BJ (cell line): ENCODE measurements at regions not wholly inside any gene's neighbourhood (a gene's known extent, or its start where the extent isn't known, plus 50 kb on each side); places are given as distances from the start of the nearest gene placed in this dataset.
"Not testable (repeated sequence)": the region's sequence is repeated elsewhere in the genome, so short reads cannot be mapped to it uniquely, and the experiment has no call there.

Experiments
- CTCF ChIA-PET: fragments of 350-600 bp; formaldehyde crosslinking; extraction: SDS; loops from one replicate; lab custom pipeline; 2021; ENCODE audit warnings: antibody characterized with exemption, inconsistent platforms; lab: Yijun Ruan, JAX
- POLR2A ChIA-PET: fragments of 300-600 bp; sonication (Branson Sonifier 250); formaldehyde crosslinking; extraction: SDS; loops from one replicate; lab custom pipeline; 2021; ENCODE audit warnings: antibody characterized with exemption; lab: Charles Lee
- DNase-seq: peaks from one replicate; pipeline ENCODE4 v3.0.0-alpha.2; 2011; ENCODE audit warnings: low read depth
- H3K27me3 ChIP-seq: 2 replicates; pipeline ENCODE4 v1.6.0; 2011; ENCODE audit warnings: low read length; ENCODE audit not compliant: control insufficient read depth, insufficient read depth
- H3K36me3 ChIP-seq: 2 replicates; pipeline ENCODE4 v1.5.1; 2011; ENCODE audit warnings: low read length; ENCODE audit not compliant: control insufficient read depth, insufficient read depth
- H3K4me3 ChIP-seq: 2 replicates; pipeline ENCODE4 v1.5.1; 2011; ENCODE audit warnings: low read depth, mild to moderate bottlenecking, control low read depth, low read length
- TF ChIP-seq, protein P1 (sequence below): IDR thresholded peaks from 2 replicates; pipeline ENCODE4 v1.5.1; 2011; ENCODE audit warnings: low read depth, mild to moderate bottlenecking, control low read depth, inconsistent platforms, low read length, moderate library complexity; ENCODE audit not compliant: insufficient read depth

DNA sequence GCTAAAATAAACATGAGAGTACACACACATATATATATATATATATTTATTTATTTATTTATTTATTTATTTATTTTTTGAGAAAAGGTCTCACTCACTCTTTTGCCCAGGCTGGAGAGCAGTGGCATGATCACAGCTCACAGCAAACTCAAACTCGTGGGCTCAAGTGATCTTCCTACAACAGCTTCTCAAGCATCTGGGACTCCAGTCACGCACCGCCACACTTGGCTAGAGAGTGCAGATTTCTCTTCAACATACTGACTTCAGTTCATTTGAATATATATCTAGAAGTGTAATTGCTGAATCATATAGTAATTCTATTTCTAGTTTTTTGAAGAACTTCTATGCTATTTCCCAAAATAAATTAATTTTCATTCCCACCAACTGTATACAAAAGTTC lies 1711.8 kb downstream of the SLITRK5 start:
- POLR2A ChIA-PET = no interaction called here
- Histone ChIP-seq H3K36me3 (no peaks in the 10 kb centered on the region), H3K27me3 (no peaks in the 10 kb centered on the region), H3K4me3 (no peak overlapping the region)
- TF ChIP-seq, protein P1, sequence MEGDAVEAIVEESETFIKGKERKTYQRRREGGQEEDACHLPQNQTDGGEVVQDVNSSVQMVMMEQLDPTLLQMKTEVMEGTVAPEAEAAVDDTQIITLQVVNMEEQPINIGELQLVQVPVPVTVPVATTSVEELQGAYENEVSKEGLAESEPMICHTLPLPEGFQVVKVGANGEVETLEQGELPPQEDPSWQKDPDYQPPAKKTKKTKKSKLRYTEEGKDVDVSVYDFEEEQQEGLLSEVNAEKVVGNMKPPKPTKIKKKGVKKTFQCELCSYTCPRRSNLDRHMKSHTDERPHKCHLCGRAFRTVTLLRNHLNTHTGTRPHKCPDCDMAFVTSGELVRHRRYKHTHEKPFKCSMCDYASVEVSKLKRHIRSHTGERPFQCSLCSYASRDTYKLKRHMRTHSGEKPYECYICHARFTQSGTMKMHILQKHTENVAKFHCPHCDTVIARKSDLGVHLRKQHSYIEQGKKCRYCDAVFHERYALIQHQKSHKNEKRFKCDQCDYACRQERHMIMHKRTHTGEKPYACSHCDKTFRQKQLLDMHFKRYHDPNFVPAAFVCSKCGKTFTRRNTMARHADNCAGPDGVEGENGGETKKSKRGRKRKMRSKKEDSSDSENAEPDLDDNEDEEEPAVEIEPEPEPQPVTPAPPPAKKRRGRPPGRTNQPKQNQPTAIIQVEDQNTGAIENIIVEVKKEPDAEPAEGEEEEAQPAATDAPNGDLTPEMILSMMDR = no peak
- CTCF ChIA-PET = no interaction called here
- no peak for DNase-seq

DNA sequence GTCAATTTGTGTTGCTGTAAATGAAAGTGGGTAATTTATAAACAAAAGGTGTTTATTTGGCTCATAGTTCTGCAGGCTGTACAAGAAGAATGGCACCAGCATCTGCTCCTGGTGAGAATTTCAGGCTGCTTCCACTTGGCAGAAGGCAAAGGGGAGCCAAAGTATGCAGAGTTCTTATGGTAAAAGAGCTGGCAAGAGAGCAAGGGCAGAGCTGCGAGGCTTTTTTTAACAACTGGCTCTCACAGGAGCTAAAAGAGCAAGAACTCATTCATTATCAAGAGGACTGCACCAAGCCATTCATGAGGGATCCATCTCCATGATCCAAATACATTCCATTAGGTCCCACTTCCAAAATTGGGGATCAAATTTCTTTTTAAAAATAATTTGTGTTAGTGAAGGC lies 1712.7 kb downstream of the SLITRK5 start:
- no peak for DNase-seq
- ChIA-PET CTCF (no interaction called here), POLR2A (no interaction called here)
- Histone ChIP-seq H3K27me3 (no peaks in the 10 kb centered on the region), H3K4me3 (no peak overlapping the region), H3K36me3 (no peaks in the 10 kb centered on the region)
- TF ChIP-seq, protein P1 = no peak

DNA sequence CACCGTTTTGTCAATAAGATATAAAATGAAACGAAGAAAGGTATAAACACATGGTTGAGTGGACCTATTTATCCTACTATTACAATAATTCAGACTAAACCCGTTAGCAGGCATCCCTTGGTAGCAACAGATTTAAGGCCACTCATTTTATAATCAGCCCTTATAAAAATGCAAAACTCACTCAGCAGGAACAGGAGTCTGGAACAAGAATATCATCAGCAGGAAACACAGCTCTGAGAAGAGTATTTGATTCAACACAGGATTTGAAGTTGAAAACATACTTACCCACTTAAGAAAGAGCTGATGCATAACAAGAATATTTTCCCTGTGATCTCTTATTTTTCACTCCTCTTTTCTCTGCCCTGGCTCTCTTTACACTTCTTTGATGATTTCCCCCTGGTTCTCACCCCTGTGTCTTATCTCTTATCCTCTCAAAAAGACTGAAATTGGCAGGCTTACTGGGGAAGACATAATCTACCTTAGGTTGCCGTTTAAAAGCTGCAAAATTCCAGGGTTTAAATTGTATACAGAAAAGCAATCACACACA lies 1722.7 kb downstream of the SLITRK5 start:
- ChIA-PET CTCF (no interaction called here), POLR2A (no interaction called here)
- no peak overlapping the region for H3K4me3 ChIP-seq

DNA sequence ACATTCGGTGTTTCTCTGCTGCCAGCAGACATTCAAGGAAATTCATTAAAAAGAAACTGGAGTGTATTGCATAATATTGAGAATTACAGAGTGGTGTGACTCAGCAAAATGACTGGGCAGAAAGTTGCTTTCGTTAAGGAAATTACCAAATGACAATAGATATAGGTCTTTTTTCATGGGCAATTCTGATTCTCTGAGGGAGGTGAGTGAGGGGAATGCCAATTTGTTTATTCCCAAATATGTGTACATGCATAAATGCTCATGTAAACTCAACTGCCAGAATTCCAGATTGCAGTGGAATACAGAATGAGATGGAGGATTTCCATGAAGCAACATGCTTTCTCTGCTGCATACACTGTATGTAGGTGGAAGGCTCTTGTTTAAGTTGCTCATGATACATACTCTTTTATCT lies 1730.1 kb downstream of the SLITRK5 start:
- no peak for DNase-seq
- ChIA-PET POLR2A (no interaction called here), CTCF (no interaction called here)
- TF ChIP-seq, protein P1 = no peak
- H3K27me3 ChIP-seq = no peaks in the 10 kb centered on the region
- no peak overlapping the region for H3K4me3 ChIP-seq
- no peaks in the 10 kb centered on the region for H3K36me3 ChIP-seq

More for the DNA sequence above, 1722.7 kb downstream of the SLITRK5 start:
- Histone ChIP-seq H3K27me3 (no peaks in the 10 kb centered on the region), H3K36me3 (no peaks in the 10 kb centered on the region)
- TF ChIP-seq, protein P1 = no peak
- no peak for DNase-seq

DNA sequence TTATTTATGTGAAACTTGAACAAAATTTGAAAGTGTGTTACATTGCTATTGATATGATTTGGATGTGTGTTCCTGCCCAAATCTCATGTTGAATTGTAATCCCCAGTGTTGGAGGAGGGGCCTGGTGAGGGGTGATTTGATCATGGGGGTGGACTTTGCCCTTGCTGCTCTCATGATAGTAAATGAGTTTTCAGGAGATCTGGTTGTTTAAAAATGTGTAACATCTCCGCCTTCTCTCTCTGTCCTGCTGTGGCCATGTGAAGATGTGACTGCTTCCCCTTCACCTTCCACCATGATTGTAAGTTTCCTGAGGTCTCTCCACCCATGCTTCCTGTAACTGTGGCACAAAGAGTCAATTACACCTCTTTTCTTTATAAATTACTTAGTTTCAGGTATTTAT lies 1731.0 kb downstream of the SLITRK5 start:
- TF ChIP-seq, protein P1 = no peak
- POLR2A ChIA-PET = no interaction called here

DNA sequence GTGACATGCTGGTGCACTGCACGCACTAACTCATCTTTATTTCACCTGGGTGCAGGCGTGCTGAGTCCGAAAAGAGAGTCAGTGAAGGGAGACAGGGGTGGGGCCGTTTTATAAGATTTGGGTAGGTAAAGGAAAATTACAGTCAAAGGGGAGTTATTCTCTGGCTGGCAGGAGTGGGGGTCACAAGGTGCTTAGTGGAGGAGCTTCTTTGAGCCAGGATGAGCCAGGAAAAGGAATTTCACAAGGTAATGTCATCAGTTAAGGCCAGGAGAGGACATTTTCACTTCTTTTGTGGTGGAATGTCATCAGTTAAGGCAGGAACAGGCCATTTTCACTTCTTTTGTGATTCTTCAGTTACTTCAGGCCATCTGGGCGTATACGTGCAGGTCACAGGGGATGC lies 1734.9 kb downstream of the SLITRK5 start:
- POLR2A ChIA-PET, H3K27me3 ChIP-seq, DNase-seq, H3K4me3 ChIP-seq, H3K36me3 ChIP-seq, CTCF ChIA-PET: not testable (repeated sequence)

More for the DNA sequence above, 1731.0 kb downstream of the SLITRK5 start:
- CTCF ChIA-PET = interaction anchor here (0.6 kb wide), 1 partner anchor 84 kb away, joined by 3 read pairs; no protein-coding TSS in a partner anchor
- no peaks in the 10 kb centered on the region for H3K36me3 ChIP-seq
- H3K4me3 ChIP-seq = no peak overlapping the region
- no peaks in the 10 kb centered on the region for H3K27me3 ChIP-seq
- no peak for DNase-seq
